ENCODE measurements at regions not wholly inside any gene's neighbourhood (a gene's known extent, or its start where the extent isn't known, plus 50 kb on each side); places are given as distances from the start of the nearest gene placed in this dataset.
A peak's percentile ranks its signal among the peaks of the same experiment; 100 is the strongest.

DNA sequence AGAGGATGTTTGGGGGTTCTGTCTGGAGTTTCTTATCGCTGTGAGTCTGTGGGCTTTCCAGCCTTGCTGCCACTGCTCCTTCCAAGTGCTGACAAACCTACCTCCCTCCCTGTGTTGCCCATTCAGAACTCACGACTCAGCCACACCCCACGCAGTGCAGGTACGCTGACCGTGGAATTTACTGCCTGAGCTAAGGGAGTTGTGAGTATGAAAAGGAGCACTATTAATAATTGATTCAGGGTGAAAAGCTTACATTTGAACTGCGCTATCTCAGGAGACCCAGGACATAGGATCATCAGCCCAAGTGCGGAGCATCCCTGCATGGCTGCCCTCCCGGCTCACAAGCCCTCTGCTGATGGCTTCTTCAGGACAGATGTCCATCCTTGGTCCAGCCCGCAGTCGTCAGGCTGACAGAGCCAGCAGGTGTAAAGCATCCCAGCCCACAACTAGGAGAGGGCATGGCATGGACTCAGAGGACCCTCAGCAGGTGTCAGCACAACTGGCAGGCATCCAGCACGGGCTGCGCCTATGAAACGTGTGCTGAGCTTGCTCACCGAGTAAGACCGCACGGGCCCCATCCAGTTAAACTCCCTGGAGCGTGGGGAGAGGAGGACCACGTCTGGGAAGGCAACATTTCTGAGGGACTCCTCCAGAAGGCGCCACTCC is 244.0 kb downstream of the COL4A1 start:
- DNase-seq (ENCODE audit: insufficient read length) (no peak), FAIRE-seq (no peak)
- no peak for TF ChIP-seq POLR2A (IDR thresholded peaks at IDR 0.05; ENCODE audit: low read depth, low read length)
- no peak for TF ChIP-seq POLR2AphosphoS5 (IDR thresholded peaks at IDR 0.05; ENCODE audit: low read depth, low read length)
- TF ChIP-seq TAF1 (IDR thresholded peaks at IDR 0.05; ENCODE audit: borderline replicate concordance, low read depth, low read length), result no peak

DNA sequence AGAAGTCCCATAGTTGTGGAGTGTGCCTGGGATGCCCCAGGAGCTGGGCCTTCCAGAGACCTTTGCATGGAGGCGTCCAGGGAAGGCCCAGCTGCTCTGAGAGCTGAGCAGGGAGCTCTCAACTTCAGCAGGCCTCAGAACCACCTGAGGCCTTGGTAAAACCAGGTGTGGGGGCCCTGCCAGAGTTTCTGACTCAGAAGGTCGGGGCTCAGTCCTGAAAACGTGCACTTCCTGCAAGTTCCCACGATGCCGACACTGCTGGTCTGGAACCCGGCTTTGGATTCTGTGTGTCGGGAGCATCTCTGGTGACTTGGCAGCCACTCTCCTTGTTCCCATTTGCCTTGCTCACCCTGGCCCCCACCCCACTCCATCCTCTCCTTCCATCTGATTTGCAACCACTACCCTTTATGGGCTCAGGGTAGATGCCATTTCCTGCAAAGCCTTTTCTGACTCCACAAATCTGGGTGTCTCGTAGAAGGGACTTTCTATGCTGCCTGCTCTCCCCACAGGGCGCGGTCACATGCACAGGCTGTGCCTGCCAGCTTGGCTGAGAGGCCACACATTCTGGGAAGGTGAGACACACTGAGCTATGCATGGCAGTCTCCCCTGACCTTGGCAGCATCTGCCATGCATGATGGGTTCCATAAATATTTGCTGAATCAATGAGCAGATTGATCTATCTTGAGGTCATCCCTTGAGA is 244.7 kb downstream of the COL4A1 start:
- TF ChIP-seq POLR2A (IDR thresholded peaks at IDR 0.05; ENCODE audit: low read depth, low read length) (no peak), TAF1 (IDR thresholded peaks at IDR 0.05; ENCODE audit: borderline replicate concordance, low read depth, low read length) (no peak), POLR2AphosphoS5 (IDR thresholded peaks at IDR 0.05; ENCODE audit: low read depth, low read length) (no peak)
- DNase-seq (ENCODE audit: insufficient read length), result no peak

DNA sequence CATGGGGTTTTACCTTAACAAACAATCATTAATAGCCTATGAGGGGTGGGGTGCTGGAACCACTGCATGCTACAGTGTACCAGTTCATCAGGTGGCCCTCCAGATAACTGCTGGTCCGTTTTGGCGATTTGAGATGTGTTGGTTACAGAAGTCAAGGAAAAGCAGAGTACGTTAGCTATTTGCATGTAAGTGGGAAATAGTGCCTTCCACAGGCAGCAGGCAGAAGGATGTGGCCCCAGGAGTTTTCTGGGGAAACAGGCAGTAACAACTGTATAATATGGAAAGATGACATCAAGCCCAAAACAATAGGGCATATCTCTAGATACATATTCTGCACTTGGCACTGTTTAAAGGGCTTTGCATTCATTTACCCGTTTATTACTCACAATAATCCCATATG is 245.7 kb downstream of the COL4A1 start:
- TF ChIP-seq TAF1 (IDR thresholded peaks at IDR 0.05; ENCODE audit: borderline replicate concordance, low read depth, low read length), result no peak
- no peak for TF ChIP-seq POLR2AphosphoS5 (IDR thresholded peaks at IDR 0.05; ENCODE audit: low read depth, low read length)
- TF ChIP-seq POLR2A (IDR thresholded peaks at IDR 0.05; ENCODE audit: low read depth, low read length), result no peak
- FAIRE-seq (no peak), DNase-seq (ENCODE audit: insufficient read length) (no peak)

More for the DNA sequence above, 244.7 kb downstream of the COL4A1 start:
- no peak for FAIRE-seq

DNA sequence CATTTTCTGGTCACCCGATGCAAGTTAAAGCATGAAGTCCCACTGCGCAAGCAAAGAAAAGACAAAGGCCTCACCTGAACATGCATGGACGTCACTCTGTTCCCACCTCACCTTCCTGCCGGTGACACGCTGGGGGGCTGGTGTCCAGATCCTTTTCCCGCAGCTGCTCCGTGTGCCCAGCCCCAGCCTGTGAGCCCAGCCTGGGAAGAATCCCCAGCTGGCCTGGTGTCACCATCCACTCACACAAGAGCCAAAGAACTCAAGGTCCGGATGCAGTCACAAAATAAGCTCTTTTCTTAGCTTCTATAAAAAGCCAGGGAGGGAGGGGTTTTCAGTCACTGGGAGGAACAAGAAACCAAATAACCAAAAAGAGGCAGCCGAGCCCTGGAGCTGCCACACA is 249.9 kb downstream of the COL4A1 start:
- no peak for TF ChIP-seq POLR2AphosphoS5 (IDR thresholded peaks at IDR 0.05; ENCODE audit: low read depth, low read length)
- TF ChIP-seq POLR2A (IDR thresholded peaks at IDR 0.05; ENCODE audit: low read depth, low read length), result no peak
- TF ChIP-seq TAF1 (IDR thresholded peaks at IDR 0.05; ENCODE audit: borderline replicate concordance, low read depth, low read length), result no peak
- DNase-seq (ENCODE audit: insufficient read length) (no peak), FAIRE-seq (no peak)

DNA sequence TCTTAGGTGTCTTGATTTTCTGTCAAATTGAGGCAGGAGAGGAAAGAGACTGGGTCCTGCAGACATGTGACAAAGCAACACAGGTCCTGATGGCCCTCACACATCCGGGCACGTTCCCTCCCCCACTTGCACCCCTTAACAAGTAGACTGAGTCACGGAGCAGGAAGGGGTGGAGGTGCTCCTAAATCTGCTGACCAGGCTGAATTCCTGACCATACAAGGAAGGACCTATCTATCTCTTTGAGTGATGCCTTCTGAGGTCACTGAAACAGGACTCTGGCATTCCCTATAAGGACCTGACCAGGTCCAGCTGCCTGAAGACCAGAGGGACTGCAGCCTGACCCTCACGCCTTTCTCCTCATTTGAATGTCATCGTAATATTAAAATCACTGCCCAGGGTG is 250.3 kb downstream of the COL4A1 start:
- TF ChIP-seq POLR2A (IDR thresholded peaks at IDR 0.05; ENCODE audit: low read depth, low read length) (no peak), POLR2AphosphoS5 (IDR thresholded peaks at IDR 0.05; ENCODE audit: low read depth, low read length) (no peak), TAF1 (IDR thresholded peaks at IDR 0.05; ENCODE audit: borderline replicate concordance, low read depth, low read length) (no peak)
- no peak for FAIRE-seq
- no peak for DNase-seq (ENCODE audit: insufficient read length)

DNA sequence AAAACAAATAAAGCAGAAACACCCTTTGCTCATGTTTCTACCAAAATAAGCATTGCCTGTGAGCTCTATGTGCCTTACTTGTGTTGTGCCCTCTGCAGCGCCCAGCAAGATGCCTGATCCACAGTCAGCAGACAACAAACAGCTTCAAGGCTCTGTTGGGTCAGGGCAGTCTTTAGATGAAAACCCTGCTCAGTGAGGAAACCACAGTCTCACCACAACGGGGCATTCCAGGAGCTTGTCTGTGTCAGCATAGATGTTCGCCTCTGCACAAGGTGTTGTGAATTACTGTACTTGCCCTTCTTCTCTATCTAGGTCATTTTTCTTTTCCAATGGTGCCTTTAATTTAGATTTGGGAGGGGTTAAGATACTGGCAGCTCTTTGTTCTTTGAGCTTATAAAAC is 251.9 kb downstream of the COL4A1 start:
- FAIRE-seq (peak; percentile 40), DNase-seq (ENCODE audit: insufficient read length) (no peak)
- TF ChIP-seq POLR2A (IDR thresholded peaks at IDR 0.05; ENCODE audit: low read depth, low read length), result no peak
- no peak for TF ChIP-seq POLR2AphosphoS5 (IDR thresholded peaks at IDR 0.05; ENCODE audit: low read depth, low read length)
- no peak for TF ChIP-seq TAF1 (IDR thresholded peaks at IDR 0.05; ENCODE audit: borderline replicate concordance, low read depth, low read length)

DNA sequence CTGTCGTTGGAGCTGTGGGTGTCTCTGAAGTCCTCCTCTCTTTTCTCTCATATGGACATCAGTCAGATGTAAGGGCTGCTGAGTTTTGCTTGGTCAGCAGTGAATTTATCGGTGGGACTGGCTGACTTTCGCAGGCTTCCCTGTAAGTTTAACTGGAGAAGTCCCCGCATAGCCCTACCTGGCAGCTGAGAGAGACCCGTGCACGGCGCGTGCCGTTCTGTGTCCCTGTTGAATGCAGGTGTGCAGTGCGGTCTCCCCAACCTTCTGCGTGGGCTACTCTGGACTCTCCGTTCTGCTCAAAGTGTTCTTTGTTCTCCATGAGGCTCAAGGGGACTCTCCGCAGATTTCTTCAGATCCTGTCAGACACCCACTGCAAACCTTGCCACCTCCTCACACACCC is 252.9 kb downstream of the COL4A1 start:
- DNase-seq (ENCODE audit: insufficient read length), result no peak
- FAIRE-seq, result no peak
- TF ChIP-seq POLR2AphosphoS5 (IDR thresholded peaks at IDR 0.05; ENCODE audit: low read depth, low read length), result no peak
- TF ChIP-seq POLR2A (IDR thresholded peaks at IDR 0.05; ENCODE audit: low read depth, low read length), result no peak

DNA sequence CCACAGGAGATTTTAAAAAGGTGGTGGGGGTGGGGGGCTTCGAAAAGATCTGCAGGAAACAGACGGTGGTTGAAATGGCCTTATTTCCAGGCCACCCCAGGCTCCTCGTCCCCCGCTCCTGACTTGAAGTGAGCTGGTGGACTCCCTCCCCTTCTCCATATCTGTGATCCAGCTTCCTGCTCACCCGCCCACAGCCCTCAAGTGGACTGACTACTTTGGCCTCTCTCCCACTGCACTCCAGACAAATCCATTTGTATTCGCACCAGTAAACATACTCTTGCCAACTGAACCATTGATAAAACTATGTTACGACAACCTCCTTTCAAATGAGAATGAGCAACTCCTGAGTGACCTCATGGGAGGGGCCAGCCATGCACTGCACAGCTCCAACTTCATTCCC is 259.5 kb downstream of the COL4A1 start:
- TF ChIP-seq POLR2A (IDR thresholded peaks at IDR 0.05; ENCODE audit: low read depth, low read length) (no peak), TAF1 (IDR thresholded peaks at IDR 0.05; ENCODE audit: borderline replicate concordance, low read depth, low read length) (no peak), POLR2AphosphoS5 (IDR thresholded peaks at IDR 0.05; ENCODE audit: low read depth, low read length) (no peak)
- DNase-seq (ENCODE audit: insufficient read length) (no peak), FAIRE-seq (no peak)

DNA sequence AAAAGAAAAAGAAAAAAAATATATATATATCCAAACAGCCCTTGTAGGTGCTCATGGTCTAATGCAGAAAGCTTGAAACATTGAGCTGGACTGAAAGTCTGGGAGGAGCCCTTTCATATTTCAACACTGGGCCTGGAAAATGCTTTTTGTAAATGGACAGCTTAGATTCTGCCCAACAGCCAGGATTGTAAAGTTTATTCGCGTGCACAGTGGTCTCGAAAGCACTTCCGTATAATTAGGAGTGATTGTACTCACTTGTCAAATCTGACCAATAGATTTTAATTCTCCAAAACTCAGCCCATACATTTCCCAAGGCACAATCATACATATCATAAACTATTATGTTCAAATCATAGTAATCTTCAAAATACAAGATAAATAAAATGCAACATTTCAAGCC is 260.1 kb downstream of the COL4A1 start:
- FAIRE-seq (no peak), DNase-seq (ENCODE audit: insufficient read length) (no peak)
- TF ChIP-seq TAF1 (IDR thresholded peaks at IDR 0.05; ENCODE audit: borderline replicate concordance, low read depth, low read length) (no peak), POLR2AphosphoS5 (IDR thresholded peaks at IDR 0.05; ENCODE audit: low read depth, low read length) (no peak), POLR2A (IDR thresholded peaks at IDR 0.05; ENCODE audit: low read depth, low read length) (no peak)

DNA sequence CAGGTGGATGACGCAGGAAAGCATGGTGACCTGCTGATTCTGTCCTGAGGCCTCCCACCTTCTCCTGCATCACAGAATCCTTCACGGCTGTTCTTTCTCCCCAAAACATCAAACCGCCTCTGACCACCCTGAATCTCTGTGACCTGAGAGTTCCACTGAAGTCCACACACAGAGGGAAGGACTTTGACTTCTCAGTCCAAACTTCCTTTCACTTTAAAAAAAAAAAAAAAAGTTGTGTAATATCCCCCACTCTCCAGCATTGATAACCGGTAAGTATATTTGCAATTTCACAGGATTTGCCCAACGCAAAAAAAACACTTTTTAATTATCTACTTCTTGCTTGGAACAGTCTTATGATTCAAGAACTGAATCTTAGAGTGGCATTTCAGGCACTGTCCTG is 259.5 kb upstream of the IRS2 start:
- no peak for FAIRE-seq
- no peak for TF ChIP-seq POLR2A (IDR thresholded peaks at IDR 0.05; ENCODE audit: low read depth, low read length)
- TF ChIP-seq POLR2AphosphoS5 (IDR thresholded peaks at IDR 0.05; ENCODE audit: low read depth, low read length), result no peak
- no peak for TF ChIP-seq TAF1 (IDR thresholded peaks at IDR 0.05; ENCODE audit: borderline replicate concordance, low read depth, low read length)

DNA sequence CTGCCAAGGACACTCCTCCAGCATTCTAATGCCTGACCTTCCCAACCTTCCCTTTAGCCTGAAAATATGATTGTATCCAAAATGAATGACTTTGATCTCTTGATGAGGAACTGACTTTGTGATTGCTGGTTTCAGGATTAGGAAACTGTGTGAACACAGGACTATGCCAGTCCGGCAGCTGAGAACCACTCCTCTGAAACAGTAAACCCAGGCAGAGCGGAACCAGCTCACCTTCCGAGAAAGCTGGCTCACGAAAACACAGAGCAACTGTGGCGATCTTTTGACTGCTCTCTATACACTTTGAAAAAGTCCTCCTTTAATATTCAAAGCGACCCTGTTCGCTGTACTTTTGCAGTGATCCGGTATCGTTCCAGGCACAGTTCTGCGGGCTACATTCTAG is 258.8 kb upstream of the IRS2 start:
- FAIRE-seq, result no peak
- DNase-seq (ENCODE audit: insufficient read length), result no peak
- TF ChIP-seq POLR2AphosphoS5 (IDR thresholded peaks at IDR 0.05; ENCODE audit: low read depth, low read length), result no peak
- no peak for TF ChIP-seq POLR2A (IDR thresholded peaks at IDR 0.05; ENCODE audit: low read depth, low read length)
- TF ChIP-seq TAF1 (IDR thresholded peaks at IDR 0.05; ENCODE audit: borderline replicate concordance, low read depth, low read length), result no peak

More for the DNA sequence above, 259.5 kb upstream of the IRS2 start:
- DNase-seq (ENCODE audit: insufficient read length), result no peak

DNA sequence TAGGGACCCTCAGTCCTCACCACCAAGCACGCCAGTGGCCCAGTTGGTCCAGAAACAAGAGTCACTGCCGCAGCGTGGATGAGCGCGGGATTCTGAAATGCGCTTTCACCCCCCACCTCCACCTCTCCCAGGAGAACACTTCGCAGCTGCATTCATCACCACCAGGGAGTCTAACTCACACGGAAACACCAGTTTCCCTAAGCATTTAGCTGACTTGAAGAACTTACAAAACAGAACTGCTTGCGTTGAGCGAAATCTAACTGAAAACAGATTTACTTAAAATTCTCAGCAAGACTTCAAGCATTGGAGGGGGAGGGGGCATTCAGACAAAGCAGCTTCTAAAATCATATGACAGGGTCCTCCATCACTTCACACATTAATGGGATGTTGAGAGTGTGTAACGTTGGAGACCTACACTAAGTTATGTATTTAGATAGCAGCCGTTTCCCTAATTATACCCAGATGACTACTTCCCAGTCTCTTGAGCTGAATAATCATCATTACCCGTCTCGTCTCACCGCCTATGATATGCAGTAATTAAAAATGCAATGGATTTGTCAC is 258.2 kb upstream of the IRS2 start:
- FAIRE-seq (no peak), DNase-seq (ENCODE audit: insufficient read length) (no peak)
- TF ChIP-seq POLR2AphosphoS5 (IDR thresholded peaks at IDR 0.05; ENCODE audit: low read depth, low read length), result no peak

Measured in GM12892 (cell line).